ENCODE measurements at regions not wholly inside any gene's neighbourhood (a gene's known extent, or its start where the extent isn't known, plus 50 kb on each side); places are given as distances from the start of the nearest gene placed in this dataset.

DNA sequence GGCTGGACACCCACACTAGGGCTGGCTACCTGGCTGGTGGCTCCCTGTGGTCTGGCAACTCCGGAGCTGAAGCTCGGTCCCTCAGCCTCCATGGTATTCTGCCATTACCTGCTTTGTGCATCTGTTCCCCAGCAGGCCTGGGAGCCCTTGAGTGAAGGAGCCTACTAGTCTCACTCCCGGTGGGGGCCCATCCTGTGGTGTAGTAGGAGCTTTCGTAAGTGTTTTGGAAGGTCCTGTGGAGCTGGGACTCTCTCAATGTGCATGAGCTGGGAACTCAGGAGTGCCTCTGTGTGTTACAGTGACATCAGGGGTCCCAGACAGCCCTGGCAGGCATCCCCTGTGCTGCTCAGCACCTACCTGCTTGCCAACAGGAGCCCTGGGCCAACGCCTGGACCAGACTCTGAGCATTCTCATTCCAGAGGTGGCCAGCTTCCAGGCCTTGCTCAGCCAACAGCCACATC is 267.1 kb downstream of the GADD45G start (continued):
- TF ChIP-seq, protein P1, sequence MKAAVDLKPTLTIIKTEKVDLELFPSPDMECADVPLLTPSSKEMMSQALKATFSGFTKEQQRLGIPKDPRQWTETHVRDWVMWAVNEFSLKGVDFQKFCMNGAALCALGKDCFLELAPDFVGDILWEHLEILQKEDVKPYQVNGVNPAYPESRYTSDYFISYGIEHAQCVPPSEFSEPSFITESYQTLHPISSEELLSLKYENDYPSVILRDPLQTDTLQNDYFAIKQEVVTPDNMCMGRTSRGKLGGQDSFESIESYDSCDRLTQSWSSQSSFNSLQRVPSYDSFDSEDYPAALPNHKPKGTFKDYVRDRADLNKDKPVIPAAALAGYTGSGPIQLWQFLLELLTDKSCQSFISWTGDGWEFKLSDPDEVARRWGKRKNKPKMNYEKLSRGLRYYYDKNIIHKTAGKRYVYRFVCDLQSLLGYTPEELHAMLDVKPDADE (IDR thresholded peaks at IDR 0.05): no peak
- no peak for TF ChIP-seq STAT1 (IDR thresholded peaks at IDR 0.05; ENCODE audit: unreplicated experiment)
- TF ChIP-seq, protein P2, sequence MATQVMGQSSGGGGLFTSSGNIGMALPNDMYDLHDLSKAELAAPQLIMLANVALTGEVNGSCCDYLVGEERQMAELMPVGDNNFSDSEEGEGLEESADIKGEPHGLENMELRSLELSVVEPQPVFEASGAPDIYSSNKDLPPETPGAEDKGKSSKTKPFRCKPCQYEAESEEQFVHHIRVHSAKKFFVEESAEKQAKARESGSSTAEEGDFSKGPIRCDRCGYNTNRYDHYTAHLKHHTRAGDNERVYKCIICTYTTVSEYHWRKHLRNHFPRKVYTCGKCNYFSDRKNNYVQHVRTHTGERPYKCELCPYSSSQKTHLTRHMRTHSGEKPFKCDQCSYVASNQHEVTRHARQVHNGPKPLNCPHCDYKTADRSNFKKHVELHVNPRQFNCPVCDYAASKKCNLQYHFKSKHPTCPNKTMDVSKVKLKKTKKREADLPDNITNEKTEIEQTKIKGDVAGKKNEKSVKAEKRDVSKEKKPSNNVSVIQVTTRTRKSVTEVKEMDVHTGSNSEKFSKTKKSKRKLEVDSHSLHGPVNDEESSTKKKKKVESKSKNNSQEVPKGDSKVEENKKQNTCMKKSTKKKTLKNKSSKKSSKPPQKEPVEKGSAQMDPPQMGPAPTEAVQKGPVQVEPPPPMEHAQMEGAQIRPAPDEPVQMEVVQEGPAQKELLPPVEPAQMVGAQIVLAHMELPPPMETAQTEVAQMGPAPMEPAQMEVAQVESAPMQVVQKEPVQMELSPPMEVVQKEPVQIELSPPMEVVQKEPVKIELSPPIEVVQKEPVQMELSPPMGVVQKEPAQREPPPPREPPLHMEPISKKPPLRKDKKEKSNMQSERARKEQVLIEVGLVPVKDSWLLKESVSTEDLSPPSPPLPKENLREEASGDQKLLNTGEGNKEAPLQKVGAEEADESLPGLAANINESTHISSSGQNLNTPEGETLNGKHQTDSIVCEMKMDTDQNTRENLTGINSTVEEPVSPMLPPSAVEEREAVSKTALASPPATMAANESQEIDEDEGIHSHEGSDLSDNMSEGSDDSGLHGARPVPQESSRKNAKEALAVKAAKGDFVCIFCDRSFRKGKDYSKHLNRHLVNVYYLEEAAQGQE (IDR thresholded peaks at IDR 0.05; ENCODE audit: unreplicated experiment): no peak
- no peak for TF ChIP-seq ZNF114 (CRISPR knock-in tag; IDR thresholded peaks at IDR 0.05)
- no peak for TF ChIP-seq EZH2phosphoT487 (IDR thresholded peaks at IDR 0.05; ENCODE audit: unreplicated experiment)
- TF ChIP-seq JUNB (IDR thresholded peaks at IDR 0.05; ENCODE audit: unreplicated experiment): no peak
- no peak for TF ChIP-seq CREB1 (CRISPR knock-in tag; IDR thresholded peaks at IDR 0.05; ENCODE audit: low read depth)
- no peak for TF ChIP-seq ZNF331 (CRISPR knock-in tag; IDR thresholded peaks at IDR 0.05; ENCODE audit: low read depth)

DNA sequence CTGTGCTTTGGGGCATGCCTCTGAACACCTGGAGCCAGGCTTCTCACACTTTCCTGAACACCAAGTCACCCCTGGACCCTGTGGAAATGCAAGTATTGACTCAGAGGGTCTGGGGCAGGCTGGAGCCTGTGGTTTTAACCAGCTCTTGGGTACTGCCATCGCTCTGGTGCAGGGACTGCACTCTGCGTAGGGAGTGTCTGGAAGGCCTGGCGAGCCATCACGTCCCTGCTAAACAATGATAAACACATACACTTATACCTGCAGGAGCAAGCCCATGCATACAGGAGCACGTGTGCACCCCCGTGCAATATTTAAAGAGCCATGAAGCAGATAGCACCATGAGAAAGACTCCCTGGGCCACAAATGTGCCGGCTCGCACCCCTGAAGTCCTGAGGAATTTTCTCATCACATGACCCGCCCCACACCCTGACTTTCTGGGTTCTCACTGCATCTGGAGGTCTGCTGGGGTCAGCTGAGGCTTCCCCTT is 267.7 kb downstream of the GADD45G start:
- Mint-ChIP-seq H3K36me3 (ENCODE audit: low read depth) (no peaks in the 10 kb centered on the region), H3K4me1 (peaks cover 2% of the 10 kb centered on the region; the same call in 1 of the 3 replicates), H3K9me3 (no peaks in the 10 kb centered on the region), H3K27ac (no peak overlapping the region), H3K4me3 (no peak overlapping the region), H3K27me3 (ENCODE audit: insufficient read depth, low read depth, poor library complexity) (peaks cover 9% of the 10 kb centered on the region)
- ATAC-seq: no peak
- H3K4me1 ChIP-seq (ENCODE audit: insufficient read depth): no peaks in the 10 kb centered on the region
- no peaks in the 10 kb centered on the region for H3K27me3 ChIP-seq (ENCODE audit: insufficient read depth)
- TF ChIP-seq ZNF331 (CRISPR knock-in tag; IDR thresholded peaks at IDR 0.05; ENCODE audit: low read depth): no peak
- no peak for TF ChIP-seq EZH2 (IDR thresholded peaks at IDR 0.05; ENCODE audit: low read depth, unreplicated experiment)
- TF ChIP-seq, protein P1 (IDR thresholded peaks at IDR 0.05): no peak
- no peak for TF ChIP-seq JUNB (IDR thresholded peaks at IDR 0.05; ENCODE audit: unreplicated experiment)
- no peak for DNase-seq (ENCODE audit: low spot score)
- H3K27ac ChIP-seq (ENCODE audit: low read depth): no peak overlapping the region
- no peaks in the 10 kb centered on the region for H3F3A ChIP-seq (replicated peaks; ENCODE audit: low read depth)
- no peak overlapping the region for H3K4me2 ChIP-seq
- no peaks in the 10 kb centered on the region for H3K36me3 ChIP-seq (ENCODE audit: insufficient read depth)
- no peaks in the 10 kb centered on the region for H3K79me2 ChIP-seq (replicated peaks; ENCODE audit: insufficient read depth)
- H4K20me1 ChIP-seq (replicated peaks; ENCODE audit: insufficient read depth): no peaks in the 10 kb centered on the region
- no peak overlapping the region for H2AFZ ChIP-seq
- H3K9me2 ChIP-seq (ENCODE audit: insufficient read depth): no peaks in the 10 kb centered on the region
- H3K4me3 ChIP-seq: no peak overlapping the region

All from GM23338 (cell line).